B cell (primary cell): ENCODE measurements at regions not wholly inside any gene's neighbourhood (a gene's known extent, or its start where the extent isn't known, plus 50 kb on each side); places are given as distances from the start of the nearest gene placed in this dataset.

Experiments used
- EZH2 ChIP-seq: IDR thresholded peaks from 2 replicates; pipeline ENCODE4 v1.6.1; 2012; ENCODE audit warnings: borderline replicate concordance, low read depth, mild to moderate bottlenecking, moderate library complexity, low read length; ENCODE audit not compliant: insufficient read depth, poor library complexity, severe bottlenecking
- TF ChIP-seq, protein P1 (sequence below): fragments of 200-600 bp; IDR thresholded peaks from one replicate; pipeline ENCODE4 v1.8.0; 2022; ENCODE audit warnings: antibody characterized with exemption, mild to moderate bottlenecking

DNA sequence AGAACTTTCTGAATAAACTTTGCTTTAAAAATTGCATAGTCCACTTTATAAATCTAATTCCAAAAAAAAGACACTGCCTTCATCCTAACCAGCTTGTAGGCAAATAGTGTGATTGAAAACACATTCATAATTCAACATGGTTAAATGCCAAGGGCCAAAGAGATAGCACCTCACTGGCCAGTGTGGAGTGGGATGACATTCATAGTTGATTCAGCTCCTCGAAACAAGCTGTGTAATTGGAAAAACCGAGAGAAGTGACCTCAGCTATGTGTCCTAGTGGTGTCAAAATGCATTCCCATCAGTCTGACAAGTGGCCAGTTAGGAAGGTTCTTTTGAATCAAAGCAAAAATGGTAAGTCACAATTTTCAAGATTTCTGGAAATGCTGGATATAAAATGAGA lies 1068.5 kb upstream of the CELF4 start:
- TF ChIP-seq, protein P1, sequence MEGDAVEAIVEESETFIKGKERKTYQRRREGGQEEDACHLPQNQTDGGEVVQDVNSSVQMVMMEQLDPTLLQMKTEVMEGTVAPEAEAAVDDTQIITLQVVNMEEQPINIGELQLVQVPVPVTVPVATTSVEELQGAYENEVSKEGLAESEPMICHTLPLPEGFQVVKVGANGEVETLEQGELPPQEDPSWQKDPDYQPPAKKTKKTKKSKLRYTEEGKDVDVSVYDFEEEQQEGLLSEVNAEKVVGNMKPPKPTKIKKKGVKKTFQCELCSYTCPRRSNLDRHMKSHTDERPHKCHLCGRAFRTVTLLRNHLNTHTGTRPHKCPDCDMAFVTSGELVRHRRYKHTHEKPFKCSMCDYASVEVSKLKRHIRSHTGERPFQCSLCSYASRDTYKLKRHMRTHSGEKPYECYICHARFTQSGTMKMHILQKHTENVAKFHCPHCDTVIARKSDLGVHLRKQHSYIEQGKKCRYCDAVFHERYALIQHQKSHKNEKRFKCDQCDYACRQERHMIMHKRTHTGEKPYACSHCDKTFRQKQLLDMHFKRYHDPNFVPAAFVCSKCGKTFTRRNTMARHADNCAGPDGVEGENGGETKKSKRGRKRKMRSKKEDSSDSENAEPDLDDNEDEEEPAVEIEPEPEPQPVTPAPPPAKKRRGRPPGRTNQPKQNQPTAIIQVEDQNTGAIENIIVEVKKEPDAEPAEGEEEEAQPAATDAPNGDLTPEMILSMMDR, result no peak
- TF ChIP-seq EZH2, result no peak
